Stomach (tissue), 4 donors: ENCODE measurements at regions not wholly inside any gene's neighbourhood (a gene's known extent, or its start where the extent isn't known, plus 50 kb on each side); places are given as distances from the start of the nearest gene placed in this dataset.

Source experiments
- CTCF ChIP-seq, 7 experiments: fragments of 450-650 bp in 4 of 7; fragments of 200-600 bp in 3 of 7; sonication (generic) in 3 of 7; IDR thresholded peaks; one replicate each; pipeline ENCODE4 v1.5.1; 2016 to 2019; ENCODE audit warnings: antibody characterized with exemption in 7 of 7, control low read depth in 2 of 7, mild to moderate bottlenecking in 1 of 7
- EP300 ChIP-seq: sonication (generic); formaldehyde crosslinking; IDR thresholded peaks from one replicate; pipeline ENCODE4 v1.6.1; 2017; ENCODE audit warnings: antibody characterized with exemption
- POLR2A ChIP-seq, 4 donors: fragments of 450-650 bp; IDR thresholded peaks; one replicate each; pipeline ENCODE4 v1.6.1; 2016; ENCODE audit warnings: antibody characterized with exemption in 4 of 4, control low read depth in 2 of 4, mild to moderate bottlenecking in 1 of 4, moderate library complexity in 1 of 4

- no peak for TF ChIP-seq POLR2A (IDR thresholded peaks at IDR 0.05)
- no peak for TF ChIP-seq CTCF (IDR thresholded peaks at IDR 0.05)
- TF ChIP-seq EP300 = no peak
Measured at GRCh38 chr5:6302075-6302474, 76.3 kb downstream of the MED10 start.
